ENCODE measurements at regions not wholly inside any gene's neighbourhood (a gene's known extent, or its start where the extent isn't known, plus 50 kb on each side); places are given as distances from the start of the nearest gene placed in this dataset.

DNA sequence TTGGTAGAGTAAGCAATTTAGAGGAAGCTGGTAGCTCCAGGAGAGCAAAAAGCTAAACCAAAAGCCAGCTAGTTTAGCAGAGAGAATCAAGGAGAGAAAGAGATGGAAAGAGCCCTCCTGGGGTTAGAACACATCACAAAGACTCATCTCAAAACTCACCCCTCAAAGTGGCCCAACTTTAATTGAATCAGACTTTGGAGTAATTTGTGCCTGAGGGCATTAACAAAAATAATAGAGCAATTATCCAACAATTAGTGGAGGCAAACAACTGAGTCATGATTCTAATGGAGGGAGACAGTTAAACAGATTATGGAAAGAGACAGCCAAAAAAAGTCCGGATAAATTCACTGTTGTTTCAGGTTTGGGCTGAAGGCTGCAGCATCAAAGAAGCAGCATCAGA lies 417.4 kb downstream of the KCNJ3 start:
- no peak for DNase-seq

DNA sequence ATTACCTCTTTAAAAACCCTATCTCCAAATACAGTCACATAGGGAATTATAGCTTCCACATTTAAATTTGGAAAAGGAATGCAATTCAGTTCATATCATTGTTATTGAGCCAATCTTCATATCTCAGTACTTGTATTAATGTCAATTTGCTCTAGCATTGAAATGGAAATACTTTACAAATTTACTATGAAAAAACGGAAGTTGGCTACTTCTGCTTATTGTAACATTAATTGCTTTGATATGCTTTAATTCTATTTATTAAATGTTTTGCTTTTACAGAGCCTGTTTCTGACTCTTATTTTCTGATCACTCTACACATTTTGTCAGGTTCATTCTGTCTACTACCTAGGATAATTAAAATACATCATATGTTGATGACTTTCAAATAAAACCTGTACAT lies 412.6 kb downstream of the KCNJ3 start:
- no peak for DNase-seq

DNA sequence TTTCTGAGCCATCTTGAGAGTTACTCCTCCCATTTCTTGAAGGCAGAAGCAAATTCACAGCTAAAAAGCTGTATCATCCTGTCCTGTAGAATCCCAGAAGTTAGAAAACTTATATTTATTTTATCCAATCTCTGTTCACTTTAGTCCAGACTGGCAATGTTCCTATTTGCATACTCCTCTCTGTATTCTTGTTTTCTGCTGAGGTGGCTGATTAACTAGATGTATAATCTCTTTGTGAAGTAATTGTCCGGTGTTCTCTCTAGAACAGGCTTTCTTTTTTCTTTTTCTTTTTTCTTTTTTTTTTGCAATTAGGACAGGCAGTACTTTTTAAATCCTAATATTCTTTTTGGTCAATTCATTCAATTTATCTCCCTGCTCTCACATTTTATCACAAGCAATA lies 411.0 kb downstream of the KCNJ3 start:
- no peak for DNase-seq

DNA sequence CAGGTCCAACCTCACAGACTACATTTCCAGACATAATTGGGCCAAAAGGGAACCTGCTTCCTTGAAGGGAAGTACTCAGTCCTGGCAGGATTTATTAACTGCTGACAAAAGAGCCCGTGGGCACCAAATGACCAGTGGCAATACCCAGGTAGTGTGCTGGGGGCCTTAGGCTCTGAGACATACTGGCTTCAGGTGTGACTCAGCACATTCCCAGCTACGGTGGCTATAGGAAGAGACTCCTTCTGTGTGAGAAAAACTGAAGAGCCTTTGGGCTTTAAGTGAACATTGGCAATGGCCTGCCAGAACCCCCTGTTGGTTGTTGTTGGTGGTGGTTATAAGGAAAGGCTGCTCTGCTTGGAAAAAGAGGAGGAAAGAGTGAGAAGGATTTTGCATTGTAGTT lies 401.8 kb downstream of the KCNJ3 start:
- DNase-seq, result no peak

DNA sequence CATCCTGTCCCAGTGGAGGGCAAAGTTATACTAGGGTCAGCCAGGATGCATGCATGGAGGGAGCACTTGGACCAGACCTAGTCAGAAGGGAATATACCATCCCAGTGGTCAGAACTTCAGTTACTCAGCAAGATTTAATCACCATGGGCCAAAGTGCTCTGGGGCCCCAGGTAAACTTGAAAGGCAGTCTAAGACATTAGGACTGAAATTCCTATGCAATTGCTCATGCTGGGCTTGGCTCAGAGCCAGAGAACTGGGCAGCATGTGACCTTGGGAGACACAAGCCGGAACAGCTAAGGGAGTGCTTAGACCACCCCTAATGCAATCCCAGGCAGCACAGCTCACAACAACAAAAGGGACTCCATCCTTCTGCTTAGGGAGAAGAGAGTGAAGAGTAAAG lies 401.3 kb downstream of the KCNJ3 start:
- no peak for DNase-seq

DNA sequence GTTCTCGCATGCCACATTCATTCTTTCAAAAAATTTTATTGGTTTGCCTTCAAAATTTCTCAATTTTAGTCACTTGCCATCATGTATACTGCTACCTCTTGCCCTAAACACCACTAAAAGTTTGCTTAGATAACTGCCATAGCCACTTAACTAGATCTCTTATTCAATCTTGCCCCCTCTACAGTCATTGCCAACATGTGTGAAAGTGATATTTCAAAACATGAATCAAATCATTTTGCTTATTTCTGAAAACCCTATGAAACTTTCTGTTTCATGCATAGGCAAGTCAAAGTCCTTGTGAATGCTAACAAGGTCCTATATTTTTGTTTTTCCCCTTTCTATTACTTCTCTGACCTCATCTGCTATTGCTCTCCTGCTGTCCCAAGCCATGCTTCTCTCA lies 397.1 kb downstream of the KCNJ3 start:
- no peak for DNase-seq

DNA sequence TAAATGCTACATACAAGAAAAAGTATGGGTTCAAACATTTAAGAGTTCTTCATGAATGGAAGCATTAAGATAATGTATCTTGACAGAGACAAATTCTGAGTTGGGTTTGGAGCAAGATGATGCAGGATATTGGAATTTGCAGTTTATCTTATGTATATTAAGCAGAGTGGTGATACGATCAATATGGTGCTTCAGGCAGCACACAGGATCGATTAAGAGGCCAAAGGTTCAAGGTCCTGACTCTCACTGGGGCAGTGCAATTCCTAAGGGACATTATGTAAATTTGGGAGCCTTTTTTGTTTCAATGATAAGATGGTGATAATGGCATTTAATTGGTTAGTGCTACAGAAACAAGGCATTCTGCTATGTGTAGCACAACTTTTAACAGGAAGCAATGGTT lies 381.9 kb downstream of the KCNJ3 start:
- no peak for DNase-seq

DNA sequence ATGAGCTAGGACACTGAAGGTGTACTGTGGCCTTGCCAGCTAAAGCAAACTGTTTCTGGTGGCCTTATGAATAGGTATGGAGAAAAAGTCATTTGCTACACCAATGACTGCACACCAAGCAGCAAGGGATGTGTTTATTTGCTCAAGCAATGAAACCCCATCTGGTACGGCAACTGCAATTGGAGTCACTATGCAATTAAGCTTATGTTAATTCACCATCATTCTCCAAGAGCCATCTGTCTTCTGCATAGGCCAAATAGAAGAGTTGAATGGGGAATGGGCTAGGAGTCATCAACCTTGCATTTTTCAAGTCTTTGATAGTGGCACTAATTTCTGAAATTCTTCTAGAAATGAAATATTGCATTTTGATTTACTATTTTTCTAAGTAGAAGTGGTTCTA lies 372.0 kb downstream of the KCNJ3 start:
- DNase-seq, result no peak

DNA sequence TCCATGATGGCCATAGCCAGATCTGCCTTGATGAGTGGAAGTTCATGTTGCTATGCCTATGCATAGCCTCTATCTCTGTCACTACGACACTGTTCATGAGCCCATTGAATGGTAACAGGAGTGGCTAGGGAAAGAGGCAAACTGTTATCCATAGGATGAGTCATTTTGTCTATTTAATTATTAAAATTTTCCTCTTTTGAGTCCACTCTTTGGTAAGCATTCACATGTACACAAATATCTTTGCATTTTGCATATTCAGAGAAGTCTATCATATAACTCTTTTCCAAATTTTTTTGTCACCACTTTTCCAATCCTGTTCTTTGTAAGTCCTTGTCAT lies 364.4 kb downstream of the KCNJ3 start:
- no peak for DNase-seq

DNA sequence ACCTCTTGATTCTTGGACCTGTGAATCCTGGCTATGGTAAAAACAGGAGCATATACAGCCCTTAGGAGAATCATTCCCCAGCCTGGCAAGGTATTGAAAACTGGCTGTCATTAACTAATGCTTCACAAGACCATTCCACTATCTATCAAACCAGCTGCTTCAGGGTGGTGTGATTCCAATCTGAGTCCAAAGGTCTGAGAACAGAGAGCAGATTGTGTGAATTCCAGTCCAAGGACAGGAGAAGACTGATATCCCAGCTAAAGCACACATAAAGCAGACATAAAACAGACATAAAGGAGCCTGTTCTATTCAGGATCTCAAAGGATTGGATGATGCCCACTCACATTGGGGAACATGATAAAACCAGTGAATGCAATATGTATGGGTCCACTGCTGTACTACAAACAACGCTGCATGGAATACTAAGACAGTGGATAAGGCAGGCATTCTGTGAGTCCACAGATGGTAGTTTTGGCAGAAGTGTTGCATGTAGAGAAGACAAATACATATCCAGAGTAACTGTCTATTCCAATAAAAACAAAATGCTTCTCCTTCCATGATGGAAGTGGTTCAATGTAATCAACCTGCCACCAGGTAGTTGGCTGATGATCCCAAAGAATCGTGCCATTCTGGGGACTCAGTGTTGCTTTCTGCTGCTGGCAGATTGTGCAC lies 363.9 kb downstream of the KCNJ3 start:
- DNase-seq, result no peak

DNA sequence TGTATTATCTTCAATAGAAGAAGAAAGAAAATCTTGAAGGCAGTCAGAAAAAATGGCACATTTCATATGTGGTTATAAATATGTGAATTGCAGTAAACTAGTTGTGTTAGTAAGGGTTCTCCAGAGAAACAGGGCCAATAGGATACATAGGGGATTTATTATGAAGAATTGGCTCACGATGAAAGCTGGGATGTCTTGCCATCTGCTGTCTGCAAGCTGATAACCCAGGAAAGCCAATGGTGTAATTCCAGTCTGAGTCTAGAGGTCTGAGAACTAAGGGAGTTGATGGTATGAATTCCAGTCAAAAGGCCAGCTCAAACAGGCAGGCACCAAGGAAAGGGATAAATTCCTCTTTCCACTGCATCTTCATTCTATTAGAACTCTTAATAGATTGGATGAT lies 362.4 kb downstream of the KCNJ3 start:
- no peak for DNase-seq

DNA sequence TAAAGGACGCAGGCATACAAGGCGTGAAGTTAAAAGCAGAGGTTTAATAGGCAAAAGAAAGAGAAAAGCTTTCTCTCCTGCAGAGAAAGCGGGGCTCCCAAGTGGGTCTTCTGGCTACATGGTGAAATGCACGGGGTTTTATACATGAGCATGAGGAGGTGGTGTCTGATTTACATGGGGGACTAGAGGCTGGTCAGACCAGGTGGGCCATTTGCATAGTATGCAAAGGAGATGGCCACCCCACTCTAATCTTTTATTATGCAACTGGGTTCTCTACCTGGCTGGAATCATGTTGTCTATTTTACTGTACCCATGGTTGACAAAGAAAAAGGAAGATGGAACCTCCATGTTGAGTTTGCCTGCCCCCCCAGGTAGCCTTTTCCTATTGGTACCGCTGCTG lies 356.2 kb downstream of the KCNJ3 start:
- DNase-seq, result no peak

DNA sequence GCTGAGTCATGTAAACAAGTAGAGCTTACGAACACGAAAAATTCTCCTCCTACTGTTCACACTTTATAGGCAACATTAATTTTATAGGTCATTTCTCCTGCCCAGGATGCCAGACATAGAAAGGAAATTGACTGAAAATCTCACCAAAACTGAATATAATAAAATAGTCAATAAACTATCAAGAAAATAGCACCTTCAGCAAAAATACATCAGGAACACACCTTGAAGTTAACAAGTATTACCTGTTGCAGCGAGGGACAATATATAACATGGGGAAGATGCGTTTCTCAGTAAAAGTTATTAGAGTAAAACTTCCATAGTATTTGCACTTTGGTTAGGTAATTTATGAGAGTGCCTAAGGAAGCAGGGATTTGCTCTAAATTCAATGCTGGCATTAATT lies 344.6 kb downstream of the KCNJ3 start:
- no peak for DNase-seq

DNA sequence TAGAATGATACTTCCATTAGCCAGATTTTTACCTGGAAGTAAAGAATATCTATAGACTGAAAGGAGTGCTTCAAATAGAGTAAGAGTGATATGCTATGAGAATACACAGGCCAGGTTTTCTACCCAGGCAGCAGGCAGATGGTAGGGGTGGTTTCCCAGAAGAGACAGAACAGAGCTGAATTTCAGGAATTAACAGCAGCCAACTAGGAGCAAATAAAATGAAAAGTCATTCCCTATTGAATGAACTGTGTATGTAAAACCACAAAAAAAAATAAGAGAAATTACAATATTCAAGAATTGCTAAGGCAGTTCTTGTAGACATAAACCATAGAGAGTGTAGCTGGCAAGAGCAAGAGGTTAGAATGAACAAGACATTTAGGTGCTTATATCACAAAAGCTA lies 336.8 kb downstream of the KCNJ3 start:
- DNase-seq, result no peak

DNA sequence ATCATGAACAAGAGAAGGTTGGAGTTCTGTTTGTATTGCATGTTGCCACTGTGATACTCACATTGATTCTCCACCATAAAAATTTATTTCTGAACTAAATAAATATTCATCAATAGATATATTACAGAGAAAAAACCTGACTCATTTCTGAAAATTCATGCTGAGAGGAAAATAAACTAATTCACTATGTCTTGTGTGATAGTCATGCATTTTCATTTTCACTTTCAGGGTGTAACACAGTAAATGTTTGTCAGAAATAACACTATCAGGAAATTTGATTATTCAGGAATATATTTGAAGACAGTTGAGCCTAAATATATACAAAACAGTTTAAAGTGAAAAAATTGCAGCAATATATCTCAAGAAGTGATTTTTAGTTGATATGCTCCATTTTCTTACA lies 335.2 kb downstream of the KCNJ3 start:
- DNase-seq, result no peak

DNA sequence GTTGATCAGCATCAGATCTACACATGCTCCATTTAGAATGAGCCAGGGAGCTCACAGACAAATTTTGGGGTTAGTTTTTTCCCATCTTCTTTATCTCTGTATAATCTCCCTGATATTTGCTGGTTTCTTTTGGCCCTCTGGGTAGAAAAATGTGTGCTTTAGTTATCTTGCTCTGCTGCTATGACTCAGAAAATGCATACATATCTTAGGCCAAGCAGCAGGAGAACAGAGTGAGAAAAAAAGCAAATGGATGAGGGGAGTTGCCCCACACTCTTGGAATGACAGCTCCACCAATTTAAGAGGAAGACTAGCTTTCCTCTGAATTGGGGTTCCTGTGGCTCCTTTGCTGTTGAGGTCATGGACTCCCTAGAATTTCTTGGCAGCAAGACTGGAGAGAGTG lies 331.8 kb downstream of the KCNJ3 start:
- no peak for DNase-seq

DNA sequence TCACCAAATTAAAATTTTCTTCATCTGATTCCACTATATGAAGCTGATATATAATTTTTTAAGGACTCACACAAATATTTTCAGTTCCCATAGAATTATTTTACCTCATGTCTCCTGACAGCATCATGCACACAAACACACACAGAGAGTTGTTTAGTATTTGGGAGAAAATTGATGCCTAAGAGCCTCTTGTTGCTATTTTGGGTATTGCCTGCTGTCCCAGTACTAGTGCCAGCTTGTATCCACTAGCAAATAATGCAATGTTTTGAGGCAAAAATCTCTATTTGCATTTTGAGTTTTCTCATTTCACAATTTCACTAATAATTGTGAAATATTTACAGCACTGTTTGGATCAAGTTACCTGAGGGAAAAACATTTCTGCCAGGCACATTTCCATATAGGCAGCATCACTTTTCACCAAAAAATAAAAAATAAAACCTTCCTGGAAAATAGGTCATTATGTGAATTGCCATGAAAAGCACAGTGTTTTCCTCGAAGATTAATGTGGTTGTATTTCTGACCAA lies 328.2 kb downstream of the KCNJ3 start:
- no peak for DNase-seq

DNA sequence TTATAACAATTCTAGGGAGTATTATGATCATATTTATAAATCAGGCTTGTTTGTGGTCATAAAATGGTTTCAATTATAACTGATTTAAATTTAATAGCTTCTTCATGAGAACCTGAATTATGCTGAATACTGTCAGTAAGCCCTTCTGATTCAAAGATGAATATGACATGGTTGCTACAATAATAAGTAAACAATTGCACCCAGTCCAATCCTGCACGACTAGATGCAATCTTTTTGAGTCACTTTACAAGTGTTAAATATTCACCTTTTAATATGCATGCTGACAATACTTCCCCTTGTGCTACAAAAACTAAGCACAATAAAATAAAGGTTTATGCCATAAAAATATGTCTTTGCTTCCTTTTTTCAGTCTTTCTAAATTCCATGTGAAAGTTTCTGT lies 325.2 kb downstream of the KCNJ3 start:
- no peak for DNase-seq

DNA sequence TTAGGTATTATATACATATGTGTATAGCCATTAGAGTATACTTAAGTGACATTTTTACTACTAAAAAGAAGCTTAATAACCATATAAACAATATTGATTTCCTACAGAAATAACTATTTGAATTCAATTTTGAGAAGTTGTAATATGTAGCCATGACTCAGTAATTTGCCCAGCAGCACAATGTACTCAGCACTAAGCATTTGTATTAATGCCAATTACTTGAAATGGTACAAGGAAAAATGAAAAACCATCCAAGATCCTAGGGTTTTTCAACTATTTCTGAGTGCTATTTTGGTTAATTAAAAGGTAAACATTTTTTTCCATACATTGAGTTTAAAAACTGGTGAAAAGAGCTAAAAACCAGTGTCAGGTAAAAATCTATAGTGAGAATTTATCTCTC lies 324.0 kb downstream of the KCNJ3 start:
- no peak for DNase-seq

DNA sequence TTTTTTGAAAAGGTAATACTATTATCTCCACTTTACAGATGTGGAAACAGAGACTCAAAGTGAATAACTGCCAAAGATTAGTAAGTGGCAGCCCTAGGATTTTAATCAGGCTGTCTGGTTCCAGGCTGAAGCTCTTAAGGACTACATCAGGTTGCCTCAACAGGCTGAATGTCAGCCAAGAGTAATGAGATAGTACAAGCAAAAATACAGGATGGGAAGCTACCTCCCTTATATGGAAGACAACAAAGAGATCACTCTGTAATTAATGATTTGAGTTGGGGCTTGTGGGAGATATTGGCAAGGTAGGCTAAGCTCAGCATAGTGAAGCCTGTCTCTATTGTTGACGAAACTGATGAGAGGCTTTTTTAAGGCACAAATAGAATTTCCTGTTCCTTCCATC lies 323.1 kb downstream of the KCNJ3 start:
- DNase-seq, result no peak

DNA sequence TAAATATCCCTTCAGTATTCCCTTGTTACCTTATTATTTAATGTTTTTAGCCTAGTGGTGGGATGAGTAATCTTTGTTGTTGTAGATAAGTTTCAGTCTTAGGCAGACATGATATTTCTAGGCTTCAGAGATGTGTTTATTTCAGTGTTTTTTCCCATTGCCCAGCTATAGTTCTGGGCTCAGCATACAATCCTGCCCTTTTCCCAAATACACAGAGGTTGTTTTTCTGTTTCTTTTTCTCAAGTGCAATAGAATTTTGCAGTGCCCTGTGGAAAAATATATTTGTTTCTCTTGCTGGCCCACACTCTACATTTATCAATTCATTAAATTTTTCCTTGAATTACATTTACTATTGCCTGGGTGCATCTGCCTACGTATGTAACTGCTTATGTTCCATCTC lies 321.8 kb downstream of the KCNJ3 start:
- DNase-seq, result no peak

DNA sequence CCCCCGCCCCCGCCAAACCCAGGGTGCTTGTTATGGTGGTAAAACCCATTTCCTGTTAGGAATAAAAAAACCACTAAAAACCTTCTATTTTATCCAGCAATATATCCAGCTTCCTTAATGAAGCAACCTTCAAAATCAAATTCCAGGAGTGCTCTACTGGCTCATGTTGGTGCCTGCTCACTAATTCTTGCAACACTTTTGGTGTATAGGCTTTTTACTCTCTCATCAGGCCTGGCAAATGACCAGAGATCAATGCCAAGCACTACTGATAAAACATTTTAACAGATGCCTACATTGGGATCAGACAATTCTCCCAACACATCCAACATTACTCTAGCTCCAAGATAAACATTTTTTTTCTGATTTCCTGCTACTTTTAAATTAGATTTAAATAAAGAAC lies 312.4 kb downstream of the KCNJ3 start:
- no peak for DNase-seq

DNA sequence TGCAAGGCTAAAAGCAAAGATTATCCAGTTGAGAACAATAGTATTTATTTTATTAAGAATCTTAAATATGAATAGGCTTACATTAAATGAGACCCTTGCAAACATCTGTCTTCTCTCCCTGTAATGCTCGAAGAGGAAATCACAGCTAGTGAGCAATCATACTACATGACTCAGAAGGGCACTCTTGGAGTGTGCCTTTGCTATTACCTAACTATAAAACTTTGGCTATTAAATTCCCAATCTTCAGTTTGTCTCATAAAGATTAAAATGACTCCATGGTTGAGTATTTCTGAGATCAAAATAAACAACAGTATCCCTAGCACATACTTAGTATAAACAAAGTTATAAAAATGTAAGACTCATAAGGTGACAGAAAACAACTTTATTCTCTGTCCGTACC lies 296.9 kb downstream of the KCNJ3 start:
- DNase-seq, result no peak

DNA sequence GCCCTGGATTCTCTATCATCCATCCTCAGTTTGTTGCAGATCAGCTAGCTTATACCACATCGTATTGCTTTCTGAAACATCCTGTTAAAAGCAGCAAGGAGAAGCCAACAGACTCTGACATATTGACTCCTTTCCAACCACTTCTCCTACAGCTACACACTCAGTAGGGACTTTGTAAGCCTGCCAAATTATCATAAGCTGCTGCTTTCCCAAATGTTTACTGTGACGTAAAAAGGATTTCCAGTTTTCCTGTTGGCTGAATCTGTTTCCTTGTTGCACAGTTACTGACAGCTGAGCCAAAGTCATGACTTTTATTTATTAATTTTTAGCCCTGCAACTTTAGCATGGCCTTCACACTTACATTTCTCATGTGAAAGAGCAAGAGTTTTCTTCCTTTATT lies 294.3 kb downstream of the KCNJ3 start:
- DNase-seq, result no peak

DNA sequence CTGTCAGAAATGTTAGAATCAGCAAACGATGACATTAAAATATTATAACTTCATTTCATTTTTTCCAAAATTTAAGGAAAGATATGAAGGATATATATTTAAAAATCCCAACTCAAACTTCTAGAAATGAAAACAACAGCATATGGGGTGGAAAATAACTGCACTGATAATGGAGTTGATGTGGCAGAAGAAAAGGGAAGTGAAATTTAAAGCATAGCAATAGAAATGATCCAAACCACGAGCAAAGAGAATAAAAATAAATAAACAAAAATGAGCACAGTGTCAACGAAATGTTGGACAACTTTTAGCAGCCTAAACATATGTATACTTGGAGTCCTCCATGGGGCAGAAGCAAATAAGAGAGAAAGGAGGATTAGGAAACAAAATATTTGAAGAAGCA lies 280.2 kb downstream of the KCNJ3 start:
- DNase-seq, result no peak

DNA sequence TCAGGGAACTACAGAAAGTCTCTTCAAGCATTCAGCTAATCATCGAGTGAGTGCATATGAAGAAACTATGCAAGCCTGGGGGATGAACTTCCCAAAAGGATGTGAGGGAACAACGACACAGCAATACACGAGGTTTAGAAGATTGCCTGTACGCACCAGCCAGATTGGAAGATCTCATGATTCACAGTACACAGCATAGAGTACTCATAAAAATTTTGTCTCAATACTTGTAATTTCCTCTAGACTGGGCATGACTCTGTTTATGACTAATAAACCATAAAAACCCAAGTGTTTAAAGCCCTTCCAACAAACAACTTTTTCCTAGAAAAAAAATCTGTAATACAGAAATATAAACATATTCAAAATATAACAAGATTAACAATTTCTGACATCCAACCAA lies 279.7 kb downstream of the KCNJ3 start:
- no peak for DNase-seq
